ENCODE measurements at regions not wholly inside any gene's neighbourhood (a gene's known extent, or its start where the extent isn't known, plus 50 kb on each side); places are given as distances from the start of the nearest gene placed in this dataset.
"Not testable (repeated sequence)": the region's sequence is repeated elsewhere in the genome, so short reads cannot be mapped to it uniquely, and the experiment has no call there.

DNA sequence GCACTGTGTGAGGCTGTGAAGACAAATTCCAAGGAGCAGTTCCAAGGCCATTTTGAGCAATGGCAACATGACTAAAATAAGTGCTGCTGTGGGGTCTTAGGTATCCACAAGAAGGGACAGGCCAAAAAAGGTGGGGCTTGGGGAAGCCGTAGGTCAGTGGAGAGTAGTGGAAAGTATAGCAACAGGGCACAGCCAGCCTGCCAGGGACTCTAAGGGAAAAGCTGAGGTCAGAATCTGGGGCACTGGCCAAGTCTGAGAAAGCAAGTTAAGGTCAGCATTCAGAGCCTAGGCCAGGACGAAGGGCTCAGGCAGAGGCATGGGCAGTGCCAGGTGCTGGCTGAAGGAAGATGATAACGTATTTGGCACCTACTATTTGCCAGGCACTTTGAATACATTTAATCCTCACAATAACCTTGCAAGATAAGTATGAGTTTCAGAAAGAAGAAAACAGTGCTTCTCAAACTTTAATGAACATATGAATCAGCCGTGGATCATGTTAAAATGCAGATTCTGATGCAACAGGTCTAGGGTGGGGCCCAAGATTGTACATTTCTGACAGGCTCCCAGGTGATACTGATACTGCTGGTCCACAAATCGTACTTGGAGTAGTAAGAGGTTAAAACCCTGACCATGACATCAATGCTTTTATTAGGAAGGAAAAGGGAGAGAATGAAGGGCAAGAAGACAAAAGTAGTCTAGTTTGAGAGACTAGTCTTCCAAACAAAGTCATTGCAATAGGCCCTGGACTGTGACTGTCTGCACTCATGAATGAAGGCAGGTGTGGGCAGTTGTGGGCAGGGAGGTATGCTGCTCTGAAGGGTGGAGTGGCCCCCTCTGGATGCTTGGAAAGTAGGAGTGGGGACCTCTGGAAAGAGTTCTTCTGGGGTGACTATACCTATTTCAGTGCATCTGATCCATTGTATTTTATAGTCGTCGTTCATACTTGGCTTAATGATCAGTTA is 106.3 kb upstream of the ANKRD28 start:
- FAIRE-seq (no peak), DNase-seq (no peak)
- peaks cover 0 to 8% (median 4%) of the 10 kb centered on the region in 3 donors for H3K4me1 ChIP-seq (ENCODE audit: control insufficient read depth in 2 of 3, insufficient read depth in 2 of 3, low read depth in 1 of 3, low read length in 3 of 3)
- no peaks in the 10 kb centered on the region for H3K27me3 ChIP-seq (ENCODE audit: control insufficient read depth, insufficient read depth, low read length)
- peak overlapping the region in 1 of 3 donors; percentile 34 for H3K9ac ChIP-seq (ENCODE audit: low read length in 3 of 3)
- H3K4me3 ChIP-seq (ENCODE audit: low read length in 3 of 3), result no peak overlapping the region
- no peaks in the 10 kb centered on the region for H3K9me3 ChIP-seq (ENCODE audit: control insufficient read depth in 2 of 3, insufficient read depth in 1 of 3, low read length in 3 of 3)
- no peak for TF ChIP-seq CTCF (IDR thresholded peaks at IDR 0.05; ENCODE audit: borderline replicate concordance, extremely low read depth, insufficient read depth)
- intact Hi-C loops (cut with DNase I), result no loop called here
- H3K27ac ChIP-seq (ENCODE audit: low read depth in 2 of 2, low read length in 2 of 2), result peak overlapping the region; percentile 87 to 91
- H3K36me3 ChIP-seq (ENCODE audit: control insufficient read depth in 2 of 3, insufficient read depth in 3 of 3, low read length in 3 of 3), result no peaks in the 10 kb centered on the region

DNA sequence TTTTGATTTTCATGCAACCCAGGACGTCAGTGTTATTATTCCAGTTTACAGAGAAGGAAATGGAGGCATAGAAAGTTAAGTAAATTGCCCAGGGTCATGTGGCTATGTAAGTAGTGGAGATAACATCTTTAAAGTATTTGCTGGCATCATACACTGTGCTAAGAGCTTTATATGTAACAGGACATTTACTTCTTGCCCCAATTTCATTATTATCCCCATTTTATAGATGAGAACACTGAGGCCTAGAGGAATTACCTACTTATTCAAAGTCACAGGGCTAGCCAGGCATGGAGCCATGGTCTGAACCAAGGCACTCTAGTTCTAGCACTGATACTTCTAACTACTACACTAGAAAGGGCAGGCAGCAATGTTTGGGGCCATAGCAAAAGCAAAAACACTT is 107.3 kb upstream of the ANKRD28 start:
- DNase-seq, result no peak
- no peak overlapping the region for H3K9ac ChIP-seq (ENCODE audit: low read length in 3 of 3)
- no peaks in the 10 kb centered on the region for H3K27me3 ChIP-seq (ENCODE audit: control insufficient read depth, insufficient read depth, low read length)
- H3K4me1 ChIP-seq (ENCODE audit: control insufficient read depth in 2 of 3, insufficient read depth in 2 of 3, low read depth in 1 of 3, low read length in 3 of 3), result peaks cover 0 to 8% (median 4%) of the 10 kb centered on the region in 3 donors
- no peak for FAIRE-seq
- no peak overlapping the region for H3K4me3 ChIP-seq (ENCODE audit: low read length in 3 of 3)
- no peaks in the 10 kb centered on the region for H3K9me3 ChIP-seq (ENCODE audit: control insufficient read depth in 2 of 3, insufficient read depth in 1 of 3, low read length in 3 of 3)
- H3K36me3 ChIP-seq (ENCODE audit: control insufficient read depth in 2 of 3, insufficient read depth in 3 of 3, low read length in 3 of 3), result no peaks in the 10 kb centered on the region
- no peak for TF ChIP-seq CTCF (IDR thresholded peaks at IDR 0.05; ENCODE audit: borderline replicate concordance, extremely low read depth, insufficient read depth)
- intact Hi-C loops (cut with DNase I), result no loop called here
- no peak overlapping the region for H3K27ac ChIP-seq (ENCODE audit: low read depth in 2 of 2, low read length in 2 of 2)

DNA sequence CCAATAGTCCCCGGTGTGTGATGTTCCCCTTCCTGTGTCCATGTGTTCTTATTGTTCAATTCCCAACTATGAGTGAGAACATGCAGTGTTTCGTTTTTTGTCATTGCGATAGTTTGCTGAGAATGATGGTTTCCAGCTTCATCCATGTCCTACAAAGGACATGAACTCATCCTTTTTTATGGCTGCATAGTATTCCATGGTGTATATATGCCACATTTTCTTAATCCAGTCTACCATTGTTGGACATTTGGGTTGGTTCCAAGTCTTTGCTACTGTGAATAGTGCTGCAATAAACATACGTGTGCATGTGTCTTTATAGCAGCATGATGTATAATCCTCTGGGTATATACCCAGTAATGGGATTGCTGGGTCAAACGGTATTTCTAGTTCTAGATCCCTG is 109.6 kb upstream of the ANKRD28 start:
- H3K9ac ChIP-seq (ENCODE audit: low read length in 3 of 3); H3K4me3 ChIP-seq (ENCODE audit: low read length in 3 of 3); DNase-seq; intact Hi-C loops (cut with DNase I); H3K4me1 ChIP-seq (ENCODE audit: control insufficient read depth in 2 of 3, insufficient read depth in 2 of 3, low read depth in 1 of 3, low read length in 3 of 3); H3K36me3 ChIP-seq (ENCODE audit: control insufficient read depth in 2 of 3, insufficient read depth in 3 of 3, low read length in 3 of 3); FAIRE-seq; H3K27ac ChIP-seq (ENCODE audit: low read depth in 2 of 2, low read length in 2 of 2); H3K9me3 ChIP-seq (ENCODE audit: control insufficient read depth in 2 of 3, insufficient read depth in 1 of 3, low read length in 3 of 3); H3K27me3 ChIP-seq (ENCODE audit: control insufficient read depth, insufficient read depth, low read length): not testable (repeated sequence)

- H3K36me3 ChIP-seq (ENCODE audit: control insufficient read depth in 2 of 3, insufficient read depth in 3 of 3, low read length in 3 of 3), result no peaks in the 10 kb centered on the region
- no peak for FAIRE-seq
- intact Hi-C loops (cut with DNase I), result no loop called here
These were observed 121.2 kb upstream of the ANKRD28 start for GRCh38 chr3:15918988-15919387.

More at GRCh38 chr3:15918988-15919387, 121.2 kb upstream of the ANKRD28 start:
- no peak for DNase-seq
- Histone ChIP-seq H3K27me3 (ENCODE audit: control insufficient read depth, insufficient read depth, low read length) (no peaks in the 10 kb centered on the region), H3K9me3 (ENCODE audit: control insufficient read depth in 2 of 3, insufficient read depth in 1 of 3, low read length in 3 of 3) (no peaks in the 10 kb centered on the region), H3K4me1 (ENCODE audit: control insufficient read depth in 2 of 3, insufficient read depth in 2 of 3, low read depth in 1 of 3, low read length in 3 of 3) (no peaks in the 10 kb centered on the region), H3K4me3 (ENCODE audit: low read length in 3 of 3) (no peak overlapping the region), H3K27ac (ENCODE audit: low read depth in 2 of 2, low read length in 2 of 2) (no peak overlapping the region), H3K9ac (ENCODE audit: low read length in 3 of 3) (no peak overlapping the region)
- no peak for TF ChIP-seq CTCF (IDR thresholded peaks at IDR 0.05; ENCODE audit: borderline replicate concordance, extremely low read depth, insufficient read depth)

All from kidney (tissue), 13 donors.